Hepatocyte (in vitro differentiated cells): ENCODE measurements at regions not wholly inside any gene's neighbourhood (a gene's known extent, or its start where the extent isn't known, plus 50 kb on each side); places are given as distances from the start of the nearest gene placed in this dataset.

Source experiments
- DNase-seq: peaks from one replicate; pipeline ENCODE4 v3.0.0-alpha.2; 2016; ENCODE audit warnings: low spot score
- H2AFZ ChIP-seq: fragments of 200-600 bp; sonication (generic); 2 replicates; pipeline ENCODE4 v1.6.0; 2016; ENCODE audit warnings: antibody characterized with exemption, mild to moderate bottlenecking
- H3K27ac ChIP-seq: fragments of 200-600 bp; sonication (generic); 2 replicates; pipeline ENCODE4 v1.5.1; 2016; ENCODE audit warnings: mild to moderate bottlenecking
- H3K27me3 ChIP-seq: fragments of 200-600 bp; sonication (generic); 2 replicates; pipeline ENCODE4 v1.6.1; 2016
- H3K36me3 ChIP-seq: fragments of 200-600 bp; sonication (generic); replicated peaks from 2 replicates; pipeline ENCODE4 v1.5.1; 2016; ENCODE audit warnings: low read depth; ENCODE audit not compliant: insufficient read depth
- H3K4me1 ChIP-seq: fragments of 200-600 bp; sonication (generic); 2 replicates; pipeline ENCODE4 v1.5.1; 2016; ENCODE audit warnings: mild to moderate bottlenecking, moderate library complexity; ENCODE audit not compliant: insufficient read depth
- H3K4me2 ChIP-seq: fragments of 200-600 bp; sonication (generic); 2 replicates; pipeline ENCODE4 v1.6.0; 2016
- H3K4me3 ChIP-seq: fragments of 200-600 bp; sonication (generic); 2 replicates; pipeline ENCODE4 v1.5.1; 2016; ENCODE audit warnings: mild to moderate bottlenecking
- H3K79me2 ChIP-seq: fragments of 200-600 bp; sonication (generic); 2 replicates; pipeline ENCODE4 v1.6.0; 2017; ENCODE audit warnings: mild to moderate bottlenecking
- H3K9me2 ChIP-seq: fragments of 200-600 bp; sonication (generic); replicated peaks from 2 replicates; pipeline ENCODE4 v1.6.0; 2017; ENCODE audit warnings: mild to moderate bottlenecking; ENCODE audit not compliant: insufficient read depth
- H3K9me3 ChIP-seq: fragments of 200-600 bp; sonication (generic); 2 replicates; pipeline ENCODE4 v1.5.1; 2016; ENCODE audit warnings: low read depth, mild to moderate bottlenecking
- H4K20me1 ChIP-seq: fragments of 200-600 bp; sonication (generic); 2 replicates; pipeline ENCODE4 v1.6.0; 2016; ENCODE audit warnings: mild to moderate bottlenecking; ENCODE audit not compliant: insufficient read depth, poor library complexity, severe bottlenecking
- CTCF ChIP-seq: fragments of 200-600 bp; sonication (generic); IDR thresholded peaks from 2 replicates; pipeline ENCODE4 v1.5.1; 2016; ENCODE audit warnings: antibody characterized with exemption, mild to moderate bottlenecking; ENCODE audit not compliant: poor library complexity
- EZH2 ChIP-seq: fragments of 200-600 bp; sonication (generic); IDR thresholded peaks from 2 replicates; pipeline ENCODE4 v1.6.1; 2016; ENCODE audit warnings: antibody characterized with exemption, mild to moderate bottlenecking, borderline replicate concordance
- EZH2phosphoT487 ChIP-seq: fragments of 200-600 bp; sonication (generic); IDR thresholded peaks from one replicate; pipeline ENCODE4 v1.6.1; 2018; ENCODE audit warnings: antibody characterized with exemption, mild to moderate bottlenecking, low read depth, moderate library complexity; ENCODE audit not compliant: unreplicated experiment, severe bottlenecking
- WGBS: methylation state at CpG from one replicate; pipeline ENCODE4 v1.1.6; 2016; ENCODE audit warnings: low lambda C conversion rate; ENCODE audit errors: missing lambda C conversion rate; 5-methylcytosine and 5-hydroxymethylcytosine counted together

- no peak overlapping the region for H2AFZ ChIP-seq
- no peak overlapping the region for H3K4me2 ChIP-seq
- no peak overlapping the region for H3K27ac ChIP-seq
- no peaks in the 10 kb centered on the region for H3K4me1 ChIP-seq
- no peak for TF ChIP-seq EZH2
- TF ChIP-seq EZH2phosphoT487, result no peak
- TF ChIP-seq CTCF, result no peak
- no peaks in the 10 kb centered on the region for H4K20me1 ChIP-seq
- H3K27me3 ChIP-seq, result no peaks in the 10 kb centered on the region
- H3K79me2 ChIP-seq, result no peaks in the 10 kb centered on the region
- WGBS, result 92% methylated on average over 4 of the region's 4 CpGs
- H3K9me2 ChIP-seq, result no peaks in the 10 kb centered on the region
- no peaks in the 10 kb centered on the region for H3K9me3 ChIP-seq
- DNase-seq, result no peak
- no peak overlapping the region for H3K4me3 ChIP-seq
- no peaks in the 10 kb centered on the region for H3K36me3 ChIP-seq
Observed at GRCh38 chr17:5718726-5719125, 134.4 kb upstream of the NLRP1 start.

- TF ChIP-seq CTCF, result no peak
- TF ChIP-seq EZH2, result no peak
- TF ChIP-seq EZH2phosphoT487, result no peak
- Histone ChIP-seq H3K79me2 (no peaks in the 10 kb centered on the region), H3K4me2 (no peak overlapping the region), H3K4me1 (no peaks in the 10 kb centered on the region), H3K4me3 (no peak overlapping the region), H3K36me3 (no peaks in the 10 kb centered on the region), H3K9me2 (no peaks in the 10 kb centered on the region), H3K27me3 (no peaks in the 10 kb centered on the region), H4K20me1 (no peaks in the 10 kb centered on the region), H2AFZ (no peak overlapping the region), H3K27ac (no peak overlapping the region), H3K9me3 (no peaks in the 10 kb centered on the region)
- no peak for DNase-seq
- 91% methylated on average over 4 of the region's 4 CpGs for WGBS
Observed at GRCh38 chr17:5719976-5720375, 135.7 kb upstream of the NLRP1 start.

- 91% methylated on average over 6 of the region's 6 CpGs for WGBS
Observed at GRCh38 chr17:5730373-5730772, 146.1 kb upstream of the NLRP1 start.

More at GRCh38 chr17:5730373-5730772, 146.1 kb upstream of the NLRP1 start:
- H3K27ac ChIP-seq, result no peak overlapping the region
- H3K36me3 ChIP-seq, result no peaks in the 10 kb centered on the region
- no peaks in the 10 kb centered on the region for H3K9me3 ChIP-seq
- no peak overlapping the region for H3K4me2 ChIP-seq
- H3K4me3 ChIP-seq, result no peak overlapping the region
- H3K79me2 ChIP-seq, result no peaks in the 10 kb centered on the region
- DNase-seq, result no peak
- H3K27me3 ChIP-seq, result no peaks in the 10 kb centered on the region
- no peaks in the 10 kb centered on the region for H4K20me1 ChIP-seq
- no peaks in the 10 kb centered on the region for H3K4me1 ChIP-seq
- TF ChIP-seq CTCF, result no peak
- TF ChIP-seq EZH2phosphoT487, result no peak
- TF ChIP-seq EZH2, result no peak
- H3K9me2 ChIP-seq, result no peaks in the 10 kb centered on the region
- no peak overlapping the region for H2AFZ ChIP-seq
